ENCODE measurements at regions not wholly inside any gene's neighbourhood (a gene's known extent, or its start where the extent isn't known, plus 50 kb on each side); places are given as distances from the start of the nearest gene placed in this dataset.

DNA sequence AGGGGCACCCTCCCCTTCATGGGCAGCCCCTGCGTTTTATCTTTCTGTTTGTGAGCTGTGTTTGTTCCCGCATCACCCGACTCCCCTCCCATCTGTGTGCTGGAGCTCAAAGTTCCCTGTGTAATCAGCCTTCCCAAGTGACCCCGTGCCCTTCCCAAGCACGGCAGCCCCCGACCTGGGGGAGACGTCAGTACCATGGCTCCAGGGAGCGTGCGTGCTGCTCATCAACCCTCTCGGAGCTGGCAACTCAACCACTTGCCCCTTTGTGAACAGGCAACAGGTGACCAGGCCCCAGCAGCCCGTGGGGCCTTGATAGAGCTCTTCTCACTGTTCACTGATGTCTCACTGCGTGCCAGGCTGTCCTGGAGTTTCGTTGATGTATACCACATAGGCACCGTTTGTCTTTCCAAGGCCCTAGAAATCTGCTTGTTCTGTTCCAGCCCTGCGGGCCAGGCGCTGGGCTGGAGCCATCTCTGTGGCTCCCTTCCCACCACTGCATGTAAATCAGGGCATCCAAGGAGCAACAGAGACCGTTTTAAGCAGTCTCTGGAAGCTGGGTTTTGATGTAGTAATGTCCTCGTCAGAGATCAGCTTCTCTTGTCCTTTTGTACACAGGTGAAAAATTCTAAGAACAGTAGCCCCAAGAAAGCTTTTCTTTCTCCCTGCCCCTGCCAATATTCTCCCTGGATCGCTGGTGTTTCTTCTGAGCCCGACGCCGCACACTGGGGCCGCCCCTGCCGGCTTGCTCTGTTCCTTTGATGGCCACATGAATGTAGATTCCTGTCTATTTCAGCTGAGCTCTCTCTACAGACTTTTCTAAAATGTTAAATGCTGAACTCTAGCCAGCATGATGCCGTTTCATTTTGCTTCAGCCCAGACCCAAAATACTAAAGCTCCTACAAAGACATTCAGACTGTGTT lies 107.0 kb upstream of the PTPRM start:
- no peak for FAIRE-seq

GRCh38 chr18:7464245-7464966 lies 102.7 kb upstream of the PTPRM start:
- H3K9me3 ChIP-seq (replicated peaks; ENCODE audit: control insufficient read depth, insufficient read depth, low read length), result no peaks in the 10 kb centered on the region
- no peaks in the 10 kb centered on the region for H3K79me2 ChIP-seq (ENCODE audit: control insufficient read depth, insufficient read depth, low read length)
- no peak overlapping the region for H2AFZ ChIP-seq (ENCODE audit: low read depth, low read length)
- H3K27ac ChIP-seq (ENCODE audit: insufficient read depth, low read depth, low read length), result no peak overlapping the region
- dilution Hi-C loops (cut with MboI; ENCODE audit: extremely low pct_ligation_motif_present, low sequenced_read_pairs), result no loop called here
- no peak overlapping the region for H3K4me3 ChIP-seq (replicated peaks in 1 of 3; ENCODE audit: insufficient read depth in 1 of 3, low read depth in 1 of 3, low read length in 3 of 3)
- TF ChIP-seq GATA2 (IDR thresholded peaks at IDR 0.05; ENCODE audit: insufficient read depth, insufficient read length, low read depth, low read length) (no peak), MYC (IDR thresholded peaks at IDR 0.05; ENCODE audit: low read depth, low read length) (no peak), EZH2 (IDR thresholded peaks at IDR 0.05; ENCODE audit: borderline replicate concordance, low read depth, low read length, severe bottlenecking) (no peak), POLR2AphosphoS5 (IDR thresholded peaks at IDR 0.05; ENCODE audit: insufficient read depth, low read depth, low read length) (no peak), POLR2A (IDR thresholded peaks at IDR 0.05; ENCODE audit: low read depth, low read length) (no peak), JUN (IDR thresholded peaks at IDR 0.05; ENCODE audit: borderline replicate concordance, insufficient read depth, insufficient read length, low read depth) (no peak), FOS (IDR thresholded peaks at IDR 0.05; ENCODE audit: borderline replicate concordance, insufficient read depth, low read length) (no peak)
- TF ChIP-seq, protein P1, sequence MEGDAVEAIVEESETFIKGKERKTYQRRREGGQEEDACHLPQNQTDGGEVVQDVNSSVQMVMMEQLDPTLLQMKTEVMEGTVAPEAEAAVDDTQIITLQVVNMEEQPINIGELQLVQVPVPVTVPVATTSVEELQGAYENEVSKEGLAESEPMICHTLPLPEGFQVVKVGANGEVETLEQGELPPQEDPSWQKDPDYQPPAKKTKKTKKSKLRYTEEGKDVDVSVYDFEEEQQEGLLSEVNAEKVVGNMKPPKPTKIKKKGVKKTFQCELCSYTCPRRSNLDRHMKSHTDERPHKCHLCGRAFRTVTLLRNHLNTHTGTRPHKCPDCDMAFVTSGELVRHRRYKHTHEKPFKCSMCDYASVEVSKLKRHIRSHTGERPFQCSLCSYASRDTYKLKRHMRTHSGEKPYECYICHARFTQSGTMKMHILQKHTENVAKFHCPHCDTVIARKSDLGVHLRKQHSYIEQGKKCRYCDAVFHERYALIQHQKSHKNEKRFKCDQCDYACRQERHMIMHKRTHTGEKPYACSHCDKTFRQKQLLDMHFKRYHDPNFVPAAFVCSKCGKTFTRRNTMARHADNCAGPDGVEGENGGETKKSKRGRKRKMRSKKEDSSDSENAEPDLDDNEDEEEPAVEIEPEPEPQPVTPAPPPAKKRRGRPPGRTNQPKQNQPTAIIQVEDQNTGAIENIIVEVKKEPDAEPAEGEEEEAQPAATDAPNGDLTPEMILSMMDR (IDR thresholded peaks at IDR 0.05; ENCODE audit: extremely low read depth in 1 of 2, insufficient read depth in 1 of 2, low read depth in 1 of 2, low read length in 2 of 2), result no peak
- TF ChIP-seq, protein P2, sequence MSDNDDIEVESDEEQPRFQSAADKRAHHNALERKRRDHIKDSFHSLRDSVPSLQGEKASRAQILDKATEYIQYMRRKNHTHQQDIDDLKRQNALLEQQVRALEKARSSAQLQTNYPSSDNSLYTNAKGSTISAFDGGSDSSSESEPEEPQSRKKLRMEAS (IDR thresholded peaks at IDR 0.05; ENCODE audit: insufficient read depth, insufficient read length), result no peak
- DNase-seq (ENCODE audit: low read depth, low spot score) (no peak), FAIRE-seq (no peak)
- H3K36me3 ChIP-seq (ENCODE audit: control insufficient read depth in 2 of 2, extremely low read depth in 1 of 2, insufficient read depth in 2 of 2, low read length in 2 of 2), result no peaks in the 10 kb centered on the region
- CTCF ChIA-PET, result interaction anchor here (1.0 kb wide), 1 partner anchor 192 kb away, joined by 3 read pairs; no protein-coding TSS in a partner anchor
- no peak overlapping the region for H3K9ac ChIP-seq (replicated peaks; ENCODE audit: extremely low read depth, insufficient read depth, low read length)
- peaks cover 0 to 2% of the 10 kb centered on the region in 2 experiments for H3K27me3 ChIP-seq (ENCODE audit: control insufficient read depth in 2 of 2, insufficient read depth in 2 of 2, low read length in 2 of 2)
- POLR2A ChIA-PET, result no interaction called here
- H3K9me1 ChIP-seq (replicated peaks; ENCODE audit: control insufficient read depth, extremely low read depth, insufficient read depth, low read length), result no peaks in the 10 kb centered on the region
- intact Hi-C loops (cut with micrococcal nuclease), result no loop called here
- H4K20me1 ChIP-seq (replicated peaks; ENCODE audit: control insufficient read depth, extremely low read depth, insufficient read depth, low read length), result no peaks in the 10 kb centered on the region
- H3K4me1 ChIP-seq (ENCODE audit: control insufficient read depth, extremely low read depth, insufficient read depth, low read length), result no peaks in the 10 kb centered on the region
- H3K4me2 ChIP-seq (ENCODE audit: insufficient read depth, low read length), result no peak overlapping the region
- BruUV-seq (replicated peaks), result no TSS peak

More for the DNA sequence above, 107.0 kb upstream of the PTPRM start:
- dilution Hi-C loops (cut with MboI; ENCODE audit: extremely low pct_ligation_motif_present, low sequenced_read_pairs), result no loop called here
- no peaks in the 10 kb centered on the region for H3K9me3 ChIP-seq (replicated peaks; ENCODE audit: control insufficient read depth, insufficient read depth, low read length)
- no peak for TF ChIP-seq GATA2 (IDR thresholded peaks at IDR 0.05; ENCODE audit: insufficient read depth, insufficient read length, low read depth, low read length)
- no peak for TF ChIP-seq JUN (IDR thresholded peaks at IDR 0.05; ENCODE audit: borderline replicate concordance, insufficient read depth, insufficient read length, low read depth)
- TF ChIP-seq FOS (IDR thresholded peaks at IDR 0.05; ENCODE audit: borderline replicate concordance, insufficient read depth, low read length), result no peak
- TF ChIP-seq MYC (IDR thresholded peaks at IDR 0.05; ENCODE audit: low read depth, low read length), result no peak
- no peak for TF ChIP-seq POLR2AphosphoS5 (IDR thresholded peaks at IDR 0.05; ENCODE audit: insufficient read depth, low read depth, low read length)
- no peak for TF ChIP-seq EZH2 (IDR thresholded peaks at IDR 0.05; ENCODE audit: borderline replicate concordance, low read depth, low read length, severe bottlenecking)
- POLR2A ChIA-PET, result interaction anchor here (0.6 kb wide), 1 partner anchor 90 kb away, joined by 3 read pairs; no protein-coding TSS in a partner anchor
- H3K9me1 ChIP-seq (replicated peaks; ENCODE audit: control insufficient read depth, extremely low read depth, insufficient read depth, low read length), result no peaks in the 10 kb centered on the region
- no peaks in the 10 kb centered on the region for H3K79me2 ChIP-seq (ENCODE audit: control insufficient read depth, insufficient read depth, low read length)
- intact Hi-C loops (cut with micrococcal nuclease), result no loop called here
- no peaks in the 10 kb centered on the region for H3K4me1 ChIP-seq (ENCODE audit: control insufficient read depth, extremely low read depth, insufficient read depth, low read length)
- no peak overlapping the region for H2AFZ ChIP-seq (ENCODE audit: low read depth, low read length)
- no peaks in the 10 kb centered on the region for H3K36me3 ChIP-seq (ENCODE audit: control insufficient read depth in 2 of 2, extremely low read depth in 1 of 2, insufficient read depth in 2 of 2, low read length in 2 of 2)
- H3K9ac ChIP-seq (replicated peaks; ENCODE audit: extremely low read depth, insufficient read depth, low read length), result no peak overlapping the region
- no peaks in the 10 kb centered on the region for H4K20me1 ChIP-seq (replicated peaks; ENCODE audit: control insufficient read depth, extremely low read depth, insufficient read depth, low read length)
- no peak for DNase-seq (ENCODE audit: low read depth, low spot score)
- no peak overlapping the region for H3K4me3 ChIP-seq (replicated peaks in 1 of 3; ENCODE audit: insufficient read depth in 1 of 3, low read depth in 1 of 3, low read length in 3 of 3)
- CTCF ChIA-PET, result interaction anchor here (0.7 to 2.1 kb wide), 9 partner anchors 8 to 187 kb away, joined by 3 to 13 read pairs (median 4); partner anchors contain the start of gene PTPRM
- peaks cover 0 to 6% of the 10 kb centered on the region in 2 experiments for H3K27me3 ChIP-seq (ENCODE audit: control insufficient read depth in 2 of 2, insufficient read depth in 2 of 2, low read length in 2 of 2)
- no peak overlapping the region for H3K27ac ChIP-seq (ENCODE audit: insufficient read depth, low read depth, low read length)
- no TSS peak for BruUV-seq (replicated peaks)
- H3K4me2 ChIP-seq (ENCODE audit: insufficient read depth, low read length), result no peak overlapping the region

Measured in endothelial cell of umbilical vein (primary cell).